GM23338 (cell line): ENCODE measurements at regions not wholly inside any gene's neighbourhood (a gene's known extent, or its start where the extent isn't known, plus 50 kb on each side); places are given as distances from the start of the nearest gene placed in this dataset.

Experiments used
- ATAC-seq: fragments of 200-7000 bp; cut with Tn5 transposase; 3 replicates; pipeline ENCODE4 v1.9.1; 2020
- DNase-seq: peaks from one replicate; pipeline ENCODE4 v3.0.0-alpha.2; 2015; ENCODE audit warnings: low spot score
- H2AFZ ChIP-seq: fragments of 200-600 bp; sonication (generic); 2 replicates; pipeline ENCODE4 v1.8.0; 2016; ENCODE audit warnings: antibody characterized with exemption, mild to moderate bottlenecking, moderate library complexity
- H3F3A ChIP-seq: fragments of 200-600 bp; sonication (generic); replicated peaks from 2 replicates; pipeline ENCODE4 v1.8.0; 2017; ENCODE audit warnings: antibody characterized with exemption, mixed run types, low read depth
- H3K27ac ChIP-seq: fragments of 200-600 bp; sonication (generic); 2 replicates; pipeline ENCODE4 v1.6.1; 2016; ENCODE audit warnings: low read depth
- H3K27me3 ChIP-seq: fragments of 200-600 bp; sonication (generic); 2 replicates; pipeline ENCODE4 v1.8.0; 2016; ENCODE audit warnings: mild to moderate bottlenecking, mixed run types, moderate library complexity; ENCODE audit not compliant: insufficient read depth
- H3K36me3 ChIP-seq: fragments of 200-600 bp; sonication (generic); 2 replicates; pipeline ENCODE4 v1.8.0; 2016; ENCODE audit warnings: mild to moderate bottlenecking; ENCODE audit not compliant: insufficient read depth
- H3K4me1 ChIP-seq: fragments of 200-600 bp; sonication (generic); 2 replicates; pipeline ENCODE4 v1.8.0; 2016; ENCODE audit warnings: mild to moderate bottlenecking, moderate library complexity; ENCODE audit not compliant: insufficient read depth
- H3K4me2 ChIP-seq: fragments of 200-600 bp; sonication (generic); 2 replicates; pipeline ENCODE4 v1.7.1; 2017; ENCODE audit warnings: mixed run types
- H3K4me3 ChIP-seq: fragments of 200-600 bp; sonication (generic); 2 replicates; pipeline ENCODE4 v1.6.1; 2016; ENCODE audit warnings: mixed run types
- H3K79me2 ChIP-seq: fragments of 200-600 bp; sonication (generic); replicated peaks from 2 replicates; pipeline ENCODE4 v1.8.0; 2017; ENCODE audit warnings: mild to moderate bottlenecking; ENCODE audit not compliant: insufficient read depth
- H3K9me2 ChIP-seq: fragments of 200-600 bp; sonication (generic); 2 replicates; pipeline ENCODE4 v1.8.0; 2017; ENCODE audit not compliant: insufficient read depth
- H4K20me1 ChIP-seq: fragments of 200-600 bp; sonication (generic); replicated peaks from 2 replicates; pipeline ENCODE4 v1.8.0; 2017; ENCODE audit warnings: mild to moderate bottlenecking; ENCODE audit not compliant: insufficient read depth
- H3K27ac Mint-ChIP-seq: 2 replicates; pipeline ENCODE4 v1.8.0; 2020; ENCODE audit warnings: inconsistent platforms, mild to moderate bottlenecking, moderate library complexity, mixed read lengths
- H3K27me3 Mint-ChIP-seq: 3 replicates; pipeline ENCODE4 v1.8.0; 2022; ENCODE audit warnings: low read depth, mild to moderate bottlenecking, moderate library complexity, mixed read lengths, inconsistent platforms; ENCODE audit not compliant: insufficient read depth, poor library complexity
- H3K36me3 Mint-ChIP-seq: 3 replicates; pipeline ENCODE4 v1.8.0; 2021; ENCODE audit warnings: low read depth, mild to moderate bottlenecking, inconsistent platforms, moderate library complexity, mixed read lengths
- H3K4me1 Mint-ChIP-seq: 3 replicates; pipeline ENCODE4 v1.8.0; 2020; ENCODE audit warnings: mild to moderate bottlenecking, inconsistent platforms, mixed read lengths
- H3K4me3 Mint-ChIP-seq: 3 replicates; pipeline ENCODE4 v1.8.0; 2021; ENCODE audit warnings: moderate library complexity, mild to moderate bottlenecking, inconsistent platforms, mixed read lengths
- H3K9me3 Mint-ChIP-seq: 3 replicates; pipeline ENCODE4 v1.8.0; 2020; ENCODE audit warnings: moderate library complexity, mild to moderate bottlenecking, inconsistent platforms, mixed read lengths
- CREB1 ChIP-seq: fragments of 250-450 bp; sonication (Bioruptor Pico); IDR thresholded peaks from 2 replicates; pipeline ENCODE4 v1.5.0; 2020; ENCODE audit warnings: low read depth, mild to moderate bottlenecking, moderate library complexity
- EZH2phosphoT487 ChIP-seq: fragments of 200-600 bp; sonication (generic); IDR thresholded peaks from one replicate; pipeline ENCODE4 v1.8.1; 2018; ENCODE audit warnings: antibody characterized with exemption; ENCODE audit not compliant: unreplicated experiment
- JUNB ChIP-seq: IDR thresholded peaks from one replicate; pipeline ENCODE4 v1.6.1; 2016; ENCODE audit warnings: antibody characterized with exemption; ENCODE audit not compliant: unreplicated experiment
- NANOG ChIP-seq: IDR thresholded peaks from 2 replicates; pipeline ENCODE4 v1.6.1; 2016; ENCODE audit warnings: antibody characterized with exemption, borderline replicate concordance
- POLR2AphosphoS5 ChIP-seq: IDR thresholded peaks from 2 replicates; pipeline ENCODE4 v1.6.1; 2016; ENCODE audit warnings: antibody characterized with exemption, low read depth
- STAT1 ChIP-seq: IDR thresholded peaks from one replicate; pipeline ENCODE4 v1.6.1; 2016; ENCODE audit warnings: antibody characterized with exemption; ENCODE audit not compliant: unreplicated experiment
- TF ChIP-seq, protein P1 (sequence below): IDR thresholded peaks from 2 replicates; pipeline ENCODE4 v1.6.1; 2016; ENCODE audit warnings: antibody characterized with exemption
- TF ChIP-seq, protein P2 (sequence below): fragments of 250-450 bp; sonication (Bioruptor Pico); IDR thresholded peaks from 2 replicates; pipeline ENCODE4 v1.5.0; 2020; ENCODE audit warnings: mild to moderate bottlenecking, moderate library complexity

DNA sequence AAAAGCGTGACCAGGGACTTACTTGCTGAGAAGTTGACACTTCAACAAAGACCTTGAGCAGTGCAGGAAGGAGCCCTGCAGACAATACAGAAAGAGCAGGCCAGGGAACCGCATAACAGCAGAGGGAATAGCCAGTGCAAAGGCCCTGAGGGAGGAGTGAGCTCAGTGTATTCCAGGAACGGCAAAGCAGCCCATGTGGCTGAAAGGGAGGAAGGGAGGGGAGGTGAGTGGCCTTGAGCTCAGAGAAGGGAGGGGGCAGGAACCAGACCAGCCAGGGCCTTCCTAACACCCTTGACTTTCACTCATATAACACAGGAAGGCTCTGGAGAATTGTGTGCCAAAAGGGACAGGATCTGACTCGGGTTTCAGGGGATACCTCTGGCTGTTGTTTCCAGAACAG lies 112.2 kb downstream of the BCOR start:
- no peak overlapping the region; the same call in 2 of the 3 replicates for H3K4me3 Mint-ChIP-seq
- Histone ChIP-seq H2AFZ (no peak overlapping the region), H3K4me1 (no peaks in the 10 kb centered on the region), H4K20me1 (no peaks in the 10 kb centered on the region), H3K4me3 (no peak overlapping the region), H3K79me2 (no peaks in the 10 kb centered on the region), H3K9me2 (no peaks in the 10 kb centered on the region), H3K27me3 (no peaks in the 10 kb centered on the region), H3K27ac (no peak overlapping the region), H3K36me3 (no peaks in the 10 kb centered on the region), H3K4me2 (no peak overlapping the region), H3F3A (no peaks in the 10 kb centered on the region)
- no peak for DNase-seq
- H3K4me1 Mint-ChIP-seq, result peaks cover 12% of the 10 kb centered on the region
- H3K27ac Mint-ChIP-seq, result no peak overlapping the region
- H3K27me3 Mint-ChIP-seq, result peaks cover 4% of the 10 kb centered on the region
- TF ChIP-seq STAT1, result no peak
- TF ChIP-seq NANOG, result no peak
- no peak for TF ChIP-seq CREB1 (CRISPR knock-in tag)
- no peak for TF ChIP-seq POLR2AphosphoS5
- TF ChIP-seq JUNB, result no peak
- no peak for TF ChIP-seq EZH2phosphoT487
- TF ChIP-seq, protein P1, sequence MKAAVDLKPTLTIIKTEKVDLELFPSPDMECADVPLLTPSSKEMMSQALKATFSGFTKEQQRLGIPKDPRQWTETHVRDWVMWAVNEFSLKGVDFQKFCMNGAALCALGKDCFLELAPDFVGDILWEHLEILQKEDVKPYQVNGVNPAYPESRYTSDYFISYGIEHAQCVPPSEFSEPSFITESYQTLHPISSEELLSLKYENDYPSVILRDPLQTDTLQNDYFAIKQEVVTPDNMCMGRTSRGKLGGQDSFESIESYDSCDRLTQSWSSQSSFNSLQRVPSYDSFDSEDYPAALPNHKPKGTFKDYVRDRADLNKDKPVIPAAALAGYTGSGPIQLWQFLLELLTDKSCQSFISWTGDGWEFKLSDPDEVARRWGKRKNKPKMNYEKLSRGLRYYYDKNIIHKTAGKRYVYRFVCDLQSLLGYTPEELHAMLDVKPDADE, result no peak
- TF ChIP-seq, protein P2, sequence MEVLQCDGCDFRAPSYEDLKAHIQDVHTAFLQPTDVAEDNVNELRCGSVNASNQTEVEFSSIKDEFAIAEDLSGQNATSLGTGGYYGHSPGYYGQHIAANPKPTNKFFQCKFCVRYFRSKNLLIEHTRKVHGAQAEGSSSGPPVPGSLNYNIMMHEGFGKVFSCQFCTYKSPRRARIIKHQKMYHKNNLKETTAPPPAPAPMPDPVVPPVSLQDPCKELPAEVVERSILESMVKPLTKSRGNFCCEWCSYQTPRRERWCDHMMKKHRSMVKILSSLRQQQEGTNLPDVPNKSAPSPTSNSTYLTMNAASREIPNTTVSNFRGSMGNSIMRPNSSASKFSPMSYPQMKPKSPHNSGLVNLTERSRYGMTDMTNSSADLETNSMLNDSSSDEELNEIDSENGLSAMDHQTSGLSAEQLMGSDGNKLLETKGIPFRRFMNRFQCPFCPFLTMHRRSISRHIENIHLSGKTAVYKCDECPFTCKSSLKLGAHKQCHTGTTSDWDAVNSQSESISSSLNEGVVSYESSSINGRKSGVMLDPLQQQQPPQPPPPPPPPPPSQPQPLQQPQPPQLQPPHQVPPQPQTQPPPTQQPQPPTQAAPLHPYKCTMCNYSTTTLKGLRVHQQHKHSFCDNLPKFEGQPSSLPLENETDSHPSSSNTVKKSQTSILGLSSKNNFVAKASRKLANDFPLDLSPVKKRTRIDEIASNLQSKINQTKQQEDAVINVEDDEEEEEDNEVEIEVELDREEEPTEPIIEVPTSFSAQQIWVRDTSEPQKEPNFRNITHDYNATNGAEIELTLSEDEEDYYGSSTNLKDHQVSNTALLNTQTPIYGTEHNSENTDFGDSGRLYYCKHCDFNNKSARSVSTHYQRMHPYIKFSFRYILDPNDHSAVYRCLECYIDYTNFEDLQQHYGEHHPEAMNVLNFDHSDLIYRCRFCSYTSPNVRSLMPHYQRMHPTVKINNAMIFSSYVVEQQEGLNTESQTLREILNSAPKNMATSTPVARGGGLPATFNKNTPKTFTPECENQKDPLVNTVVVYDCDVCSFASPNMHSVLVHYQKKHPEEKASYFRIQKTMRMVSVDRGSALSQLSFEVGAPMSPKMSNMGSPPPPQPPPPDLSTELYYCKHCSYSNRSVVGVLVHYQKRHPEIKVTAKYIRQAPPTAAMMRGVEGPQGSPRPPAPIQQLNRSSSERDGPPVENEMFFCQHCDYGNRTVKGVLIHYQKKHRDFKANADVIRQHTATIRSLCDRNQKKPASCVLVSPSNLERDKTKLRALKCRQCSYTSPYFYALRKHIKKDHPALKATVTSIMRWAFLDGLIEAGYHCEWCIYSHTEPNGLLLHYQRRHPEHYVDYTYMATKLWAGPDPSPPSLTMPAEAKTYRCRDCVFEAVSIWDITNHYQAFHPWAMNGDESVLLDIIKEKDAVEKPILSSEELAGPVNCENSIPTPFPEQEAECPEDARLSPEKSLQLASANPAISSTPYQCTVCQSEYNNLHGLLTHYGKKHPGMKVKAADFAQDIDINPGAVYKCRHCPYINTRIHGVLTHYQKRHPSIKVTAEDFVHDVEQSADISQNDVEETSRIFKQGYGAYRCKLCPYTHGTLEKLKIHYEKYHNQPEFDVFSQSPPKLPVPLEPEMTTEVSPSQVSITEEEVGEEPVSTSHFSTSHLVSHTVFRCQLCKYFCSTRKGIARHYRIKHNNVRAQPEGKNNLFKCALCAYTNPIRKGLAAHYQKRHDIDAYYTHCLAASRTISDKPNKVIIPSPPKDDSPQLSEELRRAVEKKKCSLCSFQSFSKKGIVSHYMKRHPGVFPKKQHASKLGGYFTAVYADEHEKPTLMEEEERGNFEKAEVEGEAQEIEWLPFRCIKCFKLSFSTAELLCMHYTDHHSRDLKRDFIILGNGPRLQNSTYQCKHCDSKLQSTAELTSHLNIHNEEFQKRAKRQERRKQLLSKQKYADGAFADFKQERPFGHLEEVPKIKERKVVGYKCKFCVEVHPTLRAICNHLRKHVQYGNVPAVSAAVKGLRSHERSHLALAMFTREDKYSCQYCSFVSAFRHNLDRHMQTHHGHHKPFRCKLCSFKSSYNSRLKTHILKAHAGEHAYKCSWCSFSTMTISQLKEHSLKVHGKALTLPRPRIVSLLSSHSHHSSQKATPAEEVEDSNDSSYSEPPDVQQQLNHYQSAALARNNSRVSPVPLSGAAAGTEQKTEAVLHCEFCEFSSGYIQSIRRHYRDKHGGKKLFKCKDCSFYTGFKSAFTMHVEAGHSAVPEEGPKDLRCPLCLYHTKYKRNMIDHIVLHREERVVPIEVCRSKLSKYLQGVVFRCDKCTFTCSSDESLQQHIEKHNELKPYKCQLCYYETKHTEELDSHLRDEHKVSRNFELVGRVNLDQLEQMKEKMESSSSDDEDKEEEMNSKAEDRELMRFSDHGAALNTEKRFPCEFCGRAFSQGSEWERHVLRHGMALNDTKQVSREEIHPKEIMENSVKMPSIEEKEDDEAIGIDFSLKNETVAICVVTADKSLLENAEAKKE (CRISPR knock-in tag), result no peak
- no peaks in the 10 kb centered on the region for H3K36me3 Mint-ChIP-seq
- H3K9me3 Mint-ChIP-seq, result peaks cover 2% of the 10 kb centered on the region; the same call in 1 of the 3 replicates
- ATAC-seq, result peak; percentile 34; the same call in 1 of the 3 replicates
